ENCODE measurements at regions not wholly inside any gene's neighbourhood (a gene's known extent, or its start where the extent isn't known, plus 50 kb on each side); places are given as distances from the start of the nearest gene placed in this dataset.
A peak's percentile ranks its signal among the peaks of the same experiment; 100 is the strongest.

DNA sequence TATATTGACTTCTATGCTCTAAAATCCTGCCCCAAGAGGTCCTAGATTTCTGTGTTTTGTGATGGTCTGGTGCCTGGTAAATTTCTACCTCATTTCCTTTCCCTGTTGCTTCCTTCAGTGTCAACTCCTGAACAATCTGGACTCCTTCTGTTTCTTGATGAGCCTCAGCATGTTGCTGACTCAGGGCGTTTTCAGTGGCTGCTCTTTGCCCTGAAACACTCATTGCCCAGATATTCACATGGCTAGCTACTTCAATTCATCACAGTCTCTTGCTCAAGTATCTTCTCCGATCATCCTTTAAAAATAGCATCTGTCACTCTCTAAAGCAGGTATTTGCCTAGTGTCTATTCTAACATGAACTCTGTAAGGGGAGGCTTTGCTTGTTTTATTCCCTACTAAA lies 526.3 kb upstream of the RAG2 start:
- DNase-seq, result no peak

GRCh38 chr11:37115963-37116362 lies 517.9 kb upstream of the RAG2 start:
- H3K4me1 ChIP-seq (ENCODE audit: low read length), result peaks cover 4% of the 10 kb centered on the region; the same call in 1 of the 2 replicates
- no peak overlapping the region for H3K4me2 ChIP-seq (ENCODE audit: low read depth, low read length, poor library complexity, severe bottlenecking)
- H3K36me3 ChIP-seq (ENCODE audit: insufficient read depth, low read length), result no peaks in the 10 kb centered on the region
- H3K4me3 ChIP-seq (ENCODE audit: low read length), result no peak overlapping the region
- no peak overlapping the region for H3K9ac ChIP-seq (ENCODE audit: low read length)
- H3K9me3 ChIP-seq (ENCODE audit: low read length), result peaks cover 10% of the 10 kb centered on the region; the same call in 1 of the 2 replicates
- H3K27me3 ChIP-seq (ENCODE audit: low read length), result 0 out of 2 replicates have a peak, but pooled peaks cover 2% of the 10 kb centered on the region
- H4K20me1 ChIP-seq (ENCODE audit: insufficient read depth, low read depth, low read length), result no peaks in the 10 kb centered on the region
- peak; percentile 52 for DNase-seq
- H2AFZ ChIP-seq (ENCODE audit: low read length), result no peak overlapping the region
- no peak overlapping the region for H3K27ac ChIP-seq (ENCODE audit: low read length)
- H3K9me2 ChIP-seq (replicated peaks; ENCODE audit: insufficient read depth, low read length), result no peaks in the 10 kb centered on the region
- H3K79me2 ChIP-seq (ENCODE audit: low read length), result no peaks in the 10 kb centered on the region

More for the DNA sequence above, 526.3 kb upstream of the RAG2 start:
- Histone ChIP-seq H3K9ac (ENCODE audit: low read length) (no peak overlapping the region), H3K27me3 (ENCODE audit: low read length) (no peaks in the 10 kb centered on the region), H3K4me1 (ENCODE audit: low read length) (no peaks in the 10 kb centered on the region), H3K9me2 (replicated peaks; ENCODE audit: insufficient read depth, low read length) (no peaks in the 10 kb centered on the region), H3K4me3 (ENCODE audit: low read length) (no peak overlapping the region), H4K20me1 (ENCODE audit: insufficient read depth, low read depth, low read length) (no peaks in the 10 kb centered on the region), H3K9me3 (ENCODE audit: low read length) (peaks cover 19% of the 10 kb centered on the region; the same call in 1 of the 2 replicates), H2AFZ (ENCODE audit: low read length) (no peak overlapping the region), H3K36me3 (ENCODE audit: insufficient read depth, low read length) (no peaks in the 10 kb centered on the region), H3K27ac (ENCODE audit: low read length) (no peak overlapping the region), H3K4me2 (ENCODE audit: low read depth, low read length, poor library complexity, severe bottlenecking) (no peak overlapping the region), H3K79me2 (ENCODE audit: low read length) (no peaks in the 10 kb centered on the region)

GRCh38 chr11:37110385-37110784 lies 512.3 kb upstream of the RAG2 start:
- H3K27me3 ChIP-seq (ENCODE audit: low read length), result 0 out of 2 replicates have a peak, but pooled peaks cover 2% of the 10 kb centered on the region
- peaks cover 14% of the 10 kb centered on the region; the same call in 1 of the 2 replicates for H3K9me3 ChIP-seq (ENCODE audit: low read length)
- no peak overlapping the region for H3K9ac ChIP-seq (ENCODE audit: low read length)
- DNase-seq, result no peak
- H2AFZ ChIP-seq (ENCODE audit: low read length), result no peak overlapping the region
- no peak overlapping the region for H3K4me2 ChIP-seq (ENCODE audit: low read depth, low read length, poor library complexity, severe bottlenecking)
- H3K79me2 ChIP-seq (ENCODE audit: low read length), result no peaks in the 10 kb centered on the region
- no peak overlapping the region for H3K4me3 ChIP-seq (ENCODE audit: low read length)
- H3K4me1 ChIP-seq (ENCODE audit: low read length), result no peaks in the 10 kb centered on the region
- no peaks in the 10 kb centered on the region for H3K9me2 ChIP-seq (replicated peaks; ENCODE audit: insufficient read depth, low read length)
- no peaks in the 10 kb centered on the region for H3K36me3 ChIP-seq (ENCODE audit: insufficient read depth, low read length)
- no peaks in the 10 kb centered on the region for H4K20me1 ChIP-seq (ENCODE audit: insufficient read depth, low read depth, low read length)
- H3K27ac ChIP-seq (ENCODE audit: low read length), result no peak overlapping the region

GRCh38 chr11:37109286-37109585 lies 511.2 kb upstream of the RAG2 start:
- Histone ChIP-seq H3K27ac (ENCODE audit: low read length) (no peak overlapping the region), H3K4me3 (ENCODE audit: low read length) (no peak overlapping the region), H3K9ac (ENCODE audit: low read length) (no peak overlapping the region), H3K36me3 (ENCODE audit: insufficient read depth, low read length) (no peaks in the 10 kb centered on the region), H3K27me3 (ENCODE audit: low read length) (no peaks in the 10 kb centered on the region), H2AFZ (ENCODE audit: low read length) (no peak overlapping the region), H3K4me1 (ENCODE audit: low read length) (no peaks in the 10 kb centered on the region), H3K9me3 (ENCODE audit: low read length) (peaks cover 20% of the 10 kb centered on the region), H3K79me2 (ENCODE audit: low read length) (no peaks in the 10 kb centered on the region), H3K9me2 (replicated peaks; ENCODE audit: insufficient read depth, low read length) (no peaks in the 10 kb centered on the region), H3K4me2 (ENCODE audit: low read depth, low read length, poor library complexity, severe bottlenecking) (no peak overlapping the region), H4K20me1 (ENCODE audit: insufficient read depth, low read depth, low read length) (no peaks in the 10 kb centered on the region)
- no peak for DNase-seq

DNA sequence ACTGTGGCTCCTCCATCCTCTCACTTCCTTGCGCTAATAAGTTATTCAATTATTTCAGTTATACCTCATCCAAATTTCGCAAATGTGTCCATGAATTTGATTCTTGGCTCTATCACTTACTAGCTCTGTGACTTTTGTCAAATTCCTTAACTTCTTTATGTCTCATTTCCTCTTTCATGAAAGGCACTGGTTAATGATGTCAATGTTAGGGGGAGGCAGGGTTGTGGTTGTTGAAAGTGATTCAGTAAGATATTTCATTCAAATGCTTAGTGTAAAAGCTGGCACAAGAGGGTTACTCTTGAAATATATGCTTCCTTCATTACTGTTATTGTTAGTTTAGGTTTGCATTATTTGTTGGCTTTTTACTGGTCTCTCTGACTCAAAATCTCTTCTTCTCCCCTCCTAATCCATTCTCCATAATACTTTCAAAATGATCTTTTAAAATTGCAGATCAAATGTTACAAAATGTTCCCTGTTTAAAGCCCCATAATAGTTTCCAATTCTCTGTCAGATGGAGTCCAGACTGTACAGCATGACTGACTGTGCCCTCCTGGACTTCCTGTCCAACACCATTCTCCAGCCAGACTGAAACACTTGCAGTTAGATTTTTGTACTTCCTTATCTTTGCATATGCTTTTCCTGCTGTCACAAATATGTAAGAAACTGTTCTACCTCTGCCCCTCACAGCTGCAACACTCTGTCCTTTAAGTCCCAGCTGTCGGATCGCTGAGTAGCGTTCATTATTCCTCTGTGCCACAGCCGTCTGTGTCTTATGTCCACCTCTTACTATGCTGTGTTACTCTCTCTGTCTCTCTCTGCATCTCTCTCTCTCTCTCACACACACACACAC lies 510.6 kb upstream of the RAG2 start:
- no peak overlapping the region for H2AFZ ChIP-seq (ENCODE audit: low read length)
- H3K9ac ChIP-seq (ENCODE audit: low read length), result no peak overlapping the region
- no peak overlapping the region for H3K27ac ChIP-seq (ENCODE audit: low read length)
- H3K36me3 ChIP-seq (ENCODE audit: insufficient read depth, low read length), result no peaks in the 10 kb centered on the region
- no peak for DNase-seq
- H3K9me2 ChIP-seq (replicated peaks; ENCODE audit: insufficient read depth, low read length), result no peaks in the 10 kb centered on the region
- H3K4me2 ChIP-seq (ENCODE audit: low read depth, low read length, poor library complexity, severe bottlenecking), result no peak overlapping the region
- no peaks in the 10 kb centered on the region for H3K4me1 ChIP-seq (ENCODE audit: low read length)
- no peaks in the 10 kb centered on the region for H4K20me1 ChIP-seq (ENCODE audit: insufficient read depth, low read depth, low read length)
- no peaks in the 10 kb centered on the region for H3K27me3 ChIP-seq (ENCODE audit: low read length)
- H3K4me3 ChIP-seq (ENCODE audit: low read length), result no peak overlapping the region
- no peaks in the 10 kb centered on the region for H3K79me2 ChIP-seq (ENCODE audit: low read length)
- H3K9me3 ChIP-seq (ENCODE audit: low read length), result peaks cover 20% of the 10 kb centered on the region

DNA sequence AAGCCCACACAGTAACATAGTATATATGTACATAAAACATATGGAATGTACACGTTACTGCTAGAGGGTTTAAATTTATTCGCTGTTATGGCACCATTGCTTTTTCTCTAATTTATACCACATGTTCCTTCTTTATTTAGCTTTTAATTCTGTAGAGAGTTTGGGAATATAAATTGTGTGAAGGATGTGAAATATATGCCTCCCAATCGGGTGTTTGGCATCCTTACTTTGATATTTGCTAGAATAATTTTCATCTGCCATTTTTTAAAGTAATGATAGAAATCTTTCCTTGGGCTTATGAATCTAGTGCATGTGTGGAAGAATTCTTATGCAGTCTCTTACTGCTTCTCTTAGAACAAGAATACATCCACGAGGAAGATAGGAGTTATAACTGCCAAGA lies 509.8 kb upstream of the RAG2 start:
- Histone ChIP-seq H3K9me3 (ENCODE audit: low read length) (peaks cover 20% of the 10 kb centered on the region), H3K9ac (ENCODE audit: low read length) (no peak overlapping the region), H3K27ac (ENCODE audit: low read length) (no peak overlapping the region), H3K4me3 (ENCODE audit: low read length) (no peak overlapping the region), H3K36me3 (ENCODE audit: insufficient read depth, low read length) (no peaks in the 10 kb centered on the region), H2AFZ (ENCODE audit: low read length) (no peak overlapping the region), H3K27me3 (ENCODE audit: low read length) (no peaks in the 10 kb centered on the region), H3K4me1 (ENCODE audit: low read length) (no peaks in the 10 kb centered on the region), H4K20me1 (ENCODE audit: insufficient read depth, low read depth, low read length) (no peaks in the 10 kb centered on the region), H3K9me2 (replicated peaks; ENCODE audit: insufficient read depth, low read length) (no peaks in the 10 kb centered on the region), H3K4me2 (ENCODE audit: low read depth, low read length, poor library complexity, severe bottlenecking) (no peak overlapping the region), H3K79me2 (ENCODE audit: low read length) (no peaks in the 10 kb centered on the region)
- no peak for DNase-seq

DNA sequence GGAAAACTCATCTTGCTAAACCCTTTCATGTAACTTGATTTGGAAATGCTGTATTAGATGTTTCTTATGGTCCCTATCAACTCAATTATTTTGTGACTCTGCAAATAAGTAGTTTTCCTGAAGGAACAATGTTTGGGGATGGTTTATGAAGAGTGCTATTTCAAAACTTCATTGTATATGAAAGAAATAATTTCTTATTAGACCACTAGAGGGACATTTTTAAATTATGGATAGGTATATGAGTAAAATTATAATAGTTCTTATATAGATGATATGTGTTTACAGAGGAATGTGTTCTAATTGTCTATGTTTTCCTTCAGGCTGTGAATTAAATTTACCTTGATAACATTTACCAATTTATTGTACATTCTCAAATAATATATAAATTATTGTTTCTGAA lies 509.4 kb upstream of the RAG2 start:
- Histone ChIP-seq H3K36me3 (ENCODE audit: insufficient read depth, low read length) (no peaks in the 10 kb centered on the region), H3K27me3 (ENCODE audit: low read length) (no peaks in the 10 kb centered on the region), H3K4me1 (ENCODE audit: low read length) (no peaks in the 10 kb centered on the region), H3K9me2 (replicated peaks; ENCODE audit: insufficient read depth, low read length) (no peaks in the 10 kb centered on the region), H4K20me1 (ENCODE audit: insufficient read depth, low read depth, low read length) (no peaks in the 10 kb centered on the region), H3K9me3 (ENCODE audit: low read length) (peaks cover 20% of the 10 kb centered on the region), H3K27ac (ENCODE audit: low read length) (no peak overlapping the region), H3K79me2 (ENCODE audit: low read length) (no peaks in the 10 kb centered on the region), H2AFZ (ENCODE audit: low read length) (no peak overlapping the region), H3K9ac (ENCODE audit: low read length) (no peak overlapping the region), H3K4me3 (ENCODE audit: low read length) (no peak overlapping the region), H3K4me2 (ENCODE audit: low read depth, low read length, poor library complexity, severe bottlenecking) (no peak overlapping the region)
- DNase-seq, result peak; percentile 42

GRCh38 chr11:37105427-37105826 lies 507.4 kb upstream of the RAG2 start:
- Histone ChIP-seq H2AFZ (ENCODE audit: low read length) (no peak overlapping the region), H3K9ac (ENCODE audit: low read length) (no peak overlapping the region), H3K9me3 (ENCODE audit: low read length) (peaks cover 23% of the 10 kb centered on the region), H3K27ac (ENCODE audit: low read length) (no peak overlapping the region), H3K9me2 (replicated peaks; ENCODE audit: insufficient read depth, low read length) (no peaks in the 10 kb centered on the region), H3K4me1 (ENCODE audit: low read length) (no peaks in the 10 kb centered on the region), H3K79me2 (ENCODE audit: low read length) (no peaks in the 10 kb centered on the region), H3K4me3 (ENCODE audit: low read length) (no peak overlapping the region), H3K4me2 (ENCODE audit: low read depth, low read length, poor library complexity, severe bottlenecking) (no peak overlapping the region), H3K36me3 (ENCODE audit: insufficient read depth, low read length) (no peaks in the 10 kb centered on the region), H4K20me1 (ENCODE audit: insufficient read depth, low read depth, low read length) (no peaks in the 10 kb centered on the region), H3K27me3 (ENCODE audit: low read length) (no peaks in the 10 kb centered on the region)
- no peak for DNase-seq
